ENCODE measurements at regions not wholly inside any gene's neighbourhood (a gene's known extent, or its start where the extent isn't known, plus 50 kb on each side); places are given as distances from the start of the nearest gene placed in this dataset.
"Not testable (repeated sequence)": the region's sequence is repeated elsewhere in the genome, so short reads cannot be mapped to it uniquely, and the experiment has no call there.

DNA sequence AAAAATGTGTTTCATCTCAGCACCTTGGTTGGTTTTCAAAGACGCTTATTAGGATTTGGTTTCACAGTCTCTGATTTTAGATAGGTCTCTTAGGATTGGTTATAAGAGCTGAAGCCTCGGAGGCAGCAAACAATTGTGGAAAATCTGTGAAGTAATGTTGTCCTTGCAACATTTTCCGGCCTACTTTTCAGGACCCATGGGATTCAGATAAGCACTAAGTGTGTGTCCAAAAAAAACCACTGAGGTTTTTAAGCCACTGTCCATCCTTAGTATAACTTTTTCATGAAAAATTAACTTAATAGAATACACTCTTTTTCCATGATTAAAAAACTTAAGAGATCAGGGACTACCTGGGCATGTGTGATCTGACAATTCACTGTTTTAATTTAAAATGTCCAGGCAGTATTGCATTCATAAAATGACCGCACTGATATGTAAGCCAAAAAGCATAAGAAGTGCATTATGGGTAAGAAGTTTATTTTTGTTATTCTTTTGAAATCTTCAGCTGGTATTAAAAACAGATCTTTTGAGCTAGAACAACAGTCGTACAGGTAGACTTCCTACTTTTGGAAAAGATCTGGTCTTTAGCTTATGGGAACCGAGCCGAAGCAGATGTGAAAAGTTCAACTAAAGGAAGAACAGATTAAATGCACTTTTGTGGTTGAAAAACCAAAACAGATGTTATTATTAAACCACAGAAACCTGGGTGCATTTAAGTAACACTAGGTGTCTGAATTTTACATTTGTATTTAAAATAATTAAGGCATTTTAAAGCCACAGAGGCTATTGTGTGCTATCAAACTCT, 479.4 kb upstream of the ZEB2 start:
- peak; percentile 6 for DNase-seq

- DNase-seq: no peak
These were observed 478.5 kb upstream of the ZEB2 start for GRCh38 chr2:144998435-144998834.

DNA sequence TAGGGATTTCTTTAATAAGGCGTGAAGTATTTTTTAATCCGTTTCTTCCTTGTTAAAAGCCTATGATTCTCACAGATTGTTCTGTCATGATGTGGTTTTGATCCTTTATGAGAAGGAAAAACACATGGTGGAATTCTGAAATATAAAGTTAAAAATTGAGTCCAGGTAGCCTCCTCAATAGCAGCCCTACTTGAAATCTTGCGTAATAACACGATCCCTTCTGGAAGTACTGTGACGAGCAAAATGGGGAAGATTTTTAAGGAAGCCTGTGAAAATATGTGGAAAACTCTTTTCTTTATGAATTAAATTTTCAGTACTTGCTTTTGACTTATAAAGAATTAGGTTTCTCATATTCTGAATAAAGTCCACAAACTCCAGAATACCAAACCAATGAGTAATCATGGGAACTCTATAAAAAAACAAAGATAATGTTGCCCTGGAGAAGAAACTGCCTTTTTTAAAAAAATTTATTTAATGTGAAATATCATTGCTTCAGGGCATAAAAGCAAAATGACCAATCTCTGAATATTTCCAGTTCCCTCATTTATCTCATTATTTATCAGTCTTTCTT, 476.4 kb upstream of the ZEB2 start:
- DNase-seq: peak; percentile 30

DNA sequence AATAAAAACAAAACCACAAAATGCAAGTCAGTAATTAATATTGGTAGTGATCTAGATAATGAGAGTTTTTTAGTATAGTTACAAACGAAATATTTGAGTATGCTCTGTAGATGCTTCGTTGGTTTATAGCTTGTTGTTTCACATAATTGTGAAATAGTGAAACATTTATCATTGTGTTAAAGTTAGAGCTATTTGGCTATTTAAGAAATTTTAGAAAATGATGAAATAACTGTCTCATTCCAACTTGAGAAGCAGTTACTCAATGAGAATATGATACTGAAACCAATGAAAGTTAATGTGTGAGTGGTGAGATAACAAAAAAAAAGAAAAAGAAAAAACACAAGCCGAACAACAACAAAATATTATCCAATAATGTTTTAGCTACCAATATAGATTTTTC, 475.6 kb upstream of the ZEB2 start:
- peak; percentile 36 for DNase-seq

DNA sequence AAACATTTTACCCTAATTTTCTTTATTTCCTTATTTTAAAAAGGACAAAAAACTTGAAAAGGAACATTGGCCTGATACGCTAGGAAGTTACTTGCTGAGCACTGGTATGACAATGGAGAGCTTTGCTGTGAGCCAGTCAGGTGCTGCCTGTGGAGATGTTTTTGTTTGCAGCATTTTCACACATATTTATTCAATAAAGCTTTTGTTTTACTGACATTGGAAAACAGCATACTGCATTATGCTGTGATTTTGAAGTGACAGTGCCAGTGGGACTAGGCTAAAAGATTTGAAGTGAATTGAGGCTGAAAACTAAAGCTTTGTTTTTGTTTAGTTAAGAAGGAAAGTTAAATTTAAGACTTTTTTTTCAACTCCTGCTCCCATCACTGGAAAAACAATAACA, 470.7 kb upstream of the ZEB2 start:
- DNase-seq: no peak

GRCh38 chr2:144989579-144990270, 469.8 kb upstream of the ZEB2 start:
- no peak for DNase-seq

GRCh38 chr2:144988591-144988990, 468.7 kb upstream of the ZEB2 start:
- no peak for DNase-seq

- DNase-seq: no peak
These were observed 466.8 kb upstream of the ZEB2 start for GRCh38 chr2:144986691-144987090.

DNA sequence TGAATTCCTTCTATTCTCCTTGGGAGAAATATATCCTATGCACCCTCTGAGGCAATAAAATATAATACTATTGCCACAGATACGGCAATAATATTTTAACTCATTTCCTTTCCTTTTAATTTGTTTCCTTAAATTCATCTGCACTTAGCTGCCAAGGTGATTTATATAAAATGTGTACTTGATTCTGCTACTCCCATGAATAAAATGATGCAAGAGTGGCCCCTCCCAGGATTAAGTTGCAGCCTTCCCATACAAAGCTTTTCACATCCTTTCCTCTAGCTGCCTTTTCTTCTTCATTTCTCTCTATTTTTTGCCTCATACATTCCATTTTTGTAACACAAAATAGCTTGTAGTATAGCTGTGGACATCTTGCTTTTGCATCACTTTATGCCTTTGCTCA, 464.1 kb upstream of the ZEB2 start:
- no peak for DNase-seq

DNA sequence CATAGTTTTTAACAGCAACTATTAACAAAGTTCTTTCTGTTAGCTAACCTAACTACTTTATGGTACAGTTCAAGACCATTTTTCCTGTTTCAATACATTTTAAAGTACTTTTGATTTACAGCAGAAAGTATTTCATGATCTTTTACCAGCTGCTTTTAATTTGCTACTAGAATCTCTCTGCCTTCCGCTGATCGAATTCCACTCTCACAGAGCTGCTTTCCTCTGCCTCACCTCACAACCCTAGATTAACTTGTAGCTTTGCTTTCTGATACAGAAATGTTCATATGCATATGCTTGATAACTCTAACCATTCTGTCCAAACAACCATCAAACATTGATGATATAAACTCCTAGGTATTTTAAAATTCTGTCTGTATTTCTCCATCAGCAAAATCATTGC, 463.2 kb upstream of the ZEB2 start:
- no peak for DNase-seq

- DNase-seq: no peak
These were observed 462.6 kb upstream of the ZEB2 start for GRCh38 chr2:144982481-144982880.

DNA sequence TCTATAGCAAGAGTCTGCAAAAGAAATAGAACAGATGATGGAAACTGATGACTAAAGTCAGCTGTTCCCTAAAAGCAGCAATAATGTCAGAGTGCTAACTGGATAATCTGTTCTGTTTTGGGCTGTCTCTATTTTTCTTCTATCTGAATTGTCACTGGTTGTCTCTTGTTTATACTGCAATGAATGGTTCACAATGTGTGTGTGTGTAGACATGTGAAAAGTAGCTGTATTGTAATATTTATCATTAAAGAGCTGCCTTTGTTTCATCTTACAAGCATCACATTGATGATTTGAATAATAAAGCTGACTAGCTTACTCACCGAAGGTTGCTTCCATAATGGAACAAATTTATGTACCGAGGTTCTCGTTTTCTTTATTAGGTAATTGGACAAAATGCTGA, 456.0 kb upstream of the ZEB2 start:
- DNase-seq: no peak

DNA sequence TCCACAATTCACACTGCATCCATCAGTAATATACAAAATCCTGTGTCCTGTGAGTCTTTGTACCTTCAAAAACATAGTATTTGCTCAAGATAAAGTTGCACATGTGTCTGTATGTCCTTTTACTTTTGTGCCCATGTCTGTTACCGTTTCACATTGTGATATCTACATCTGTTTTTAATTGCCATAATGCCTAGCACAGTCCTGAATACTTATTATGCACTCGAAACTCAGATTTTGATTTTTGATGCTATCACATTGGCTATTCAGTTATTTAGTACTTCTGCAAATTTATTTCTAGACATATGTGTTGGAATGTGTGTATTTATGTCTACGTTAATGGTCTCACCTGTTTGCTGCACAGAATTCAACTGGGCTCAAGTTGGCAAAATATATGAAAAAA, 452.8 kb upstream of the ZEB2 start:
- DNase-seq: no peak

DNA sequence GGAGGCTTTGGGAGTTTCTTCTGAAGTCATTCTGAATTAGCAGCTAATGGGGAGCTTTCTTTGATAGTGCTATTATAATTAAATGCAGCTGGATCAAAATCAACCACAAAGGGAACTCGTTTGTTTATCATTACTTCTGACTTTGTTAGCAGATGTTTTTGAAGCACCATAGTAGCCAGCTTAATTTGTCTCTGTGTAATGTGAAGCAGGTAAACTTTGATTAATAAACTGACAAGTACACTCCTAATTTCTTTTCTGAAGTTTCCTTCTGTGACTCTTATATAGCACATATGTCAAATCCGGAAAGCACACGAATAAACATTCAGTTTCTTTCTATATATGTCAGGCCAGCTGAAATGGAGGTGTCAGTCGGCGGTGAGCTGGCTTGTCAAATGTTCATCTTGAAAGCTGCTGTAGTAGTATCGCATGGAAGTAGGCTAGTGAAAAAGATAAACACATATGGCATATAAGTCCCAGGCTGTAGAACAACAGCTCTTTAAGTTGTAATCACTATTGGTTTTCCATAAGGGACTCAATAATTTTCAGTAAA, 451.9 kb upstream of the ZEB2 start:
- no peak for DNase-seq

DNA sequence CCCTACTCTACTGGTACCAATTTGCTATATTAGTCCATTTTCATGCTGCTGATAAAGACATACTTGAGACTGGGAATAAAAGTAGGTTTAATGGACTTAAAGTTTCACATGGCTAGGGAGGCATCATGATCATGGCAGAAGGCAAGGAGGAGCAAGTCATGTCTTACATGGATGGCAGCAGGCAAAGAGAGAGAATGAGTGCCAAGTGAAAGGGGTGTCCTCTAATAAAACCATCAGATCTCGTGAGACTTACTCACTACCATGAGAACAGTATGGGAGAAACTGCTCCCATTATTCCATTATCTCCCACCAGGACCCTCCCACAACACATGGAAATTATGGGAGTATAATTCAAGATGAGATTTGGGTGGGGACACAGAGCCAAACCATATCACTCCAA, 450.5 kb upstream of the ZEB2 start:
- not testable (repeated sequence) for DNase-seq

DNA sequence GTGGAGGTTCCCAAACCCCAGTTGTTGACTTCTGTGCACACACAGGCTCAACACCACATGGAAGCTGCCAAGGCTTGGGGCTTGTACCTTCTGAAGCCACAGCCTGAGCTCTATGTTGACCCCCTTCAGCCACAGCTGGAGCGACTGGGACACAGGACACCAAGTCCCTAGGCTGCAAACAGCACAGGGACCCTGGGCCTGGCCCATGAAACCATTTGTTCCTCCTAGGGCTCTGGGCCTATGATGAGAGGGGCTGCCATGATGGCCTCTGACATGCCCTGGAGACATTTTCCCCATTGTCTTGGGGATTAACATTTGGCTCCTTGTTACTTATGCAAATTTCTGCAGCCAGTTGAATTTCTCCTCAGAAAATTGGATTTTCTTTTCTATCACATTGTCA, 449.6 kb upstream of the ZEB2 start:
- DNase-seq: not testable (repeated sequence)

DNA sequence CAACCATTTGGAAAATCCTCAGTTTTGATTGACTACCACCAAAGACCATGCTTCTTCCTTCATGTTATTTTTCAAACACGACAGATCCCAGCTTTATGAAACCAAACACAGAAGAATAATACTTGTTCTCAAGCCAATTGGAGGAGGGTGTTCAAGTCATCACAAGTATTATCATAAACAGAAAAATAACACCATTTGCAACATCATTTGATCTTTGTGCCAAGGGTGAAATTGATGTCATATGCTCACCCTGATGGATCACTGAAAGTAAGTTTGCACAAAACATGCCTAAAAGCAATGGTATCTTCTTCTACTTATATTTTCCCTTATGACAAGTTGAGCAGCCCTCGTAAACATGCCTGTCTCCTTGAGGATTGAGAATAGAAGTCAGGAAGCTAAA, 448.0 kb upstream of the ZEB2 start:
- no peak for DNase-seq

DNA sequence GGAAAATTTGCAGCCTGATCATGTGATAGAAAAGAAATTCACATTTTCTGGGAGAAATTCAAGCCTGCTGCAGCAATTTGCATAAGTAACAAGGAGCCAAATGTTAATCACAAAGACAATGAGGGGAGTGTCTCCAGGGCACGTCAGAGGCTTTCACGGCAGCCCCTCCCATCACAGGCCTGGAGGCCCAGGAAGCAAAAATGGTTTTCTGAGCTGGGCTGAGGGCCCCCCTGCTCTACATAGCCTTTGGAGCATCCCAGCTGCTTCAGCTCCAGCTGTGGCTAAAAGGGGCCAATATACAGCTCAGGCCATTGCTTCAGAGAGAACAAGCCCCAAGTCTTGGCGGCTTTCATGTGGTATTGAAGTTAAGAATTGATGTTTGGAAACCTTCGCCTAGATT, 445.3 kb upstream of the ZEB2 start:
- DNase-seq: no peak

DNA sequence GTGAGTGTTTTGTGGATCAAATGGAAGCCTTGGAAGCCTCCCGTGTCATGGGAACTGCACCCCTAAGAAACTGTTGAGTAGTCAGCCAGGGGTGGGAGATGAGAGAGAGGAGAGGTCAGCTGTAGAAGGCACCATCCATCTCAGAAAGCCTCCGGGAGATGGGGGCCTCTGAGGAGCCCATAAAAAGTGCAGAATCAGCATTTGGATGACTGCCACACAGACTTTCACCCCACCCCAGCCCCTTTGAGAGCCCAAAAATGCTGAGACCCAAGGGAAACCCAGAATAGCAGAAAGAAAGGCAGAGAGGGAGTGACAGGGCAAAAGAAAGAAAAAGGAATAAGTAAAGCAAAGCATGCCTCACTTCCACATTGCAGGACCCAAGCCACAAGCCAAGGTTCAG, 443.1 kb upstream of the ZEB2 start:
- no peak for DNase-seq

DNA sequence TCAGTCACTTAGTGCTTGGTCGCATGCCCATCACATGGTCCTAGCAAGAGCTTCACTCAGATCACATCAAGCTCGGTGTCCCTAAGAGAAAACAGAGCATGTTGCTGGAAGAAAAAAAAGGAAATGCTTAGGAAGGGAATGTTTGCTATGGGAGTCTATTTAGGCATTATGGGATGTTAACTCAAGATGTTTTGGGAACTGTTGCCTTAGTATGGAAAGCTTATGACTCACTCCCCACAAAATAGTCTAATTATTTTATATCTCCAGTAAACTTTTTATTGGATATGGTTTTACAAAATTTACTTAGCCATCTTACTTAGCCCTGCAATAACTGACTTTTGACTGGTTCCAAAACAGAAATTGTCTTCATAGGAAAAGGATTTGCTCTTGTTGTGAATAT, 439.5 kb upstream of the ZEB2 start:
- DNase-seq: no peak

GRCh38 chr2:144950899-144951560, 431.1 kb upstream of the ZEB2 start:
- DNase-seq: no peak

DNA sequence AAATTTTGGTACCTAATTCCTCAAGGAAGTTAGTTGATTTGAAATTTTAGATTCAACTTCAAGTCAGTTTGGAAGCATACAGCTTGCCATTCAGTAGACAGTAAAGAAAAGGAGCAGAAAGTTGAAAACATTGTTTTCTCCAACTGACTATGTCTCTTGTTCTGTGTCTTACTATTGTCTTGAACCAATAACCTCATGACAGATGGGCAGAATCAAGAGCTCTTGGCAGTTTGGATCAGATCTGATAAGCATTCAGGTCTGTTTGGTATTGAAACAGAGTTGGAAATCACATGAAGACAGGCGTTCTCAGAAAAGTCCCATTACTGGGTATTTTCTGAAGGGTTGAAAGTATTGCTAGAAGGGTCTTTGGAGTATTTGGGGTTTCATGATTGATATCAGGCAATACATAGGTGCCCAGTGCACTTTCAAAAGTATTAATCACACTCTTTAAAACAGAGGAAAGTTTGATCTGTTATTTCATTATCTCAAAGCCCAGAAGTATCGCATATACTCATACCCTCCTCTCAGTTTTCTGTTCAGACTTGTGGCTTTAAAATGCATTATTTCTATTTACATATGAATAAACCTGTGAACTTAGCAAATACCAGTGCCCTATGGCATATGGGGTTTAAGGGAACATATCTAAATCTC, 428.4 kb upstream of the ZEB2 start:
- no peak for DNase-seq

DNA sequence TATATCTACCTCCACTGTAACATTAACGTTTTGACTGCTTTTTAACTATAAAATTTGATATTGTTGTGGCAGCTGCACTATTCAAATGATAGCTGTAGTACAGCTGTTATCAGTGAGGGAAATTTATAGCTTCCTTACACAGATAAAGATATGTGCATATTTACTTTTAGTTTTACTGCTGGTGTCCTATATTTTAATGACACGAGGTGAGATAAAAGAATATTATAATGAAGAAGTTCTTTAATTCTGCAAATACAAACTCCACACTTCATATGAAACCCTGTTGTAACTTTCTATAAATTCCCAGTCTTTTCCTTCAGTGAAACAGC, 427.8 kb upstream of the ZEB2 start:
- DNase-seq: no peak

All from skin of body (tissue), 1 donor.